NT2/D1 (cell line): ENCODE measurements at regions not wholly inside any gene's neighbourhood (a gene's known extent, or its start where the extent isn't known, plus 50 kb on each side); places are given as distances from the start of the nearest gene placed in this dataset.

ENCODE experiments used
- SUZ12 ChIP-seq: IDR thresholded peaks from 2 replicates; pipeline ENCODE4 v1.6.1; 2011; ENCODE audit not compliant: insufficient read length, insufficient read depth; ENCODE audit errors: extremely low read depth
- YY1 ChIP-seq: IDR thresholded peaks from 2 replicates; pipeline ENCODE4 v1.6.1; 2011; ENCODE audit not compliant: insufficient read length, insufficient read depth
- ZNF274 ChIP-seq: IDR thresholded peaks from 2 replicates; pipeline ENCODE4 v1.6.1; 2011; ENCODE audit warnings: mild to moderate bottlenecking, low read depth, low read length

DNA sequence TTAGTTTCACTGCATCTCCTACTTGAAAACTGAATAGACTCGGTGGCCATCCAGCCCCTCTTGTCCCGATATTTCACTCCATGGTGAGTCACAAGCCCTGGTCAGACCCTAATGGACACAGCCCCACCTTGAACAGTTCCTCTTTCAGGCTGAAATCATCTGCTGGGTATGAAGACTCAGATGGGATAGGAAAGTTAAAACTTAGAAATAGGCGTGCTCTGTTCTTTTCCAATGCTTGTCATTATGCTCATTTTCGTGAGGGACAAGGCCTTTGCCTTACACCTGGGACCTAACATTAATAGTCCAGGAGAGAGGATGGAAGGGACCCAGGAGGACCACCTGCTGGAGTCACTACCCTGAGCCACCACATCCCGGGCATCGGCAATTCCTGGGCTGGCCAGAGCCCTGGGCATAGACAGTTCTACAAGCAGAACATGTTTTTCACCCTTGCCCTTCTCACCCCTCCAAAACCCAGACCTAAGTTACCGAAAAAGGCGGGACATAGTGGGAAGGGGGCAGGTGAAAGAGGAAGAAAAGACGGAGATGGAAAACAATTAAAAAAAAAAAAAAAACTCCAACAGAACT lies 278.3 kb downstream of the SOX9 start:
- TF ChIP-seq YY1 (no peak), ZNF274 (no peak), SUZ12 (no peak)
